ENCODE measurements at regions not wholly inside any gene's neighbourhood (a gene's known extent, or its start where the extent isn't known, plus 50 kb on each side); places are given as distances from the start of the nearest gene placed in this dataset.

- TF ChIP-seq CTCF (IDR thresholded peaks at IDR 0.05) (no peak), POLR2A (IDR thresholded peaks at IDR 0.05) (no peak)
These were observed 530.2 kb downstream of the KCTD8 start for GRCh38 chr4:43918377-43918776.
